Hypothalamus (tissue), 51 donors: ENCODE measurements at regions not wholly inside any gene's neighbourhood (a gene's known extent, or its start where the extent isn't known, plus 50 kb on each side); places are given as distances from the start of the nearest gene placed in this dataset.
"Not testable (repeated sequence)": the region's sequence is repeated elsewhere in the genome, so short reads cannot be mapped to it uniquely, and the experiment has no call there.

Source experiments
- DNase-seq, 51 donors: peaks; one replicate each; lab custom pipeline; 2025; lab: John Stamatoyannopoulos, UW

- no peak for DNase-seq
Observed at GRCh38 chr5:21087766-21088165, 1099.8 kb upstream of the CDH18 start.

DNA sequence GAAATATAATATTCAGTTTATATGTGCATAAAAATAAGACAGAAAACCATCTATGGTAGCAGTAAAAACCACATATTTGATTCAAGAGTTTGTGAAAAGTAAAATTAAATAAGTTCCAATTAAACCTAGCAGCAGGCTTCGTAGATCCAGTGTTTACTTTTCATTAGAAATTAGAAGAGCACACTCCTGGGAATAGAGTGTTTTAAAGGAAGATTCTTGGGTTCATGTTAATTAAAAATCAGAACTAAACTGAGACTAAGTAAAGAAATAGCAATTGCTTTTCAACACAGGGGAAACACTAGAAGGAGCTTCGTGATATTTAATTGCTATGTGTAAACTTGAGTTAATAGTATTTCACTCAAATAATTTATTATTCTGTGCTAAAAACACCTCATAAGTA is 1097.8 kb upstream of the CDH18 start:
- no peak for DNase-seq

GRCh38 chr5:21071986-21072385 is 1084.0 kb upstream of the CDH18 start:
- no peak for DNase-seq

GRCh38 chr5:21071421-21071820 is 1083.4 kb upstream of the CDH18 start:
- no peak for DNase-seq

DNA sequence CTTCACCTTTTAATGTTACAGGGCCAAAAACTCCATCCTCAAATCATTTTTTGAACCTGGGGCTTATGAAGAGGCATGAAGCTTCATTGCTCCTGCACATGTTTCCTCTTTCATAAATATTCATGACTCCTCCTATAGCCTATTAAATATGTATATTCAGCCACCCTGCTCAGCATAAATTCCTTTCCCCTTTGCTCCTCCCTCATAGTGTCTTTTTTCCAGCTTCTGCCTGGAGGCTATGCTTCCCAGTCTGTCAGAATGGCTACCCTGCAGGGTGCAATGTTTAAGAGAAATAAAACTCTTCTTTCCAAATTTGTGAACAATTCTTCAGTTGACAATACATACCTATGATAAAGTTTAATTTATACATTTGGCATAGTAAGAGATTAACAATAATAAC is 1082.9 kb upstream of the CDH18 start:
- no peak for DNase-seq

DNA sequence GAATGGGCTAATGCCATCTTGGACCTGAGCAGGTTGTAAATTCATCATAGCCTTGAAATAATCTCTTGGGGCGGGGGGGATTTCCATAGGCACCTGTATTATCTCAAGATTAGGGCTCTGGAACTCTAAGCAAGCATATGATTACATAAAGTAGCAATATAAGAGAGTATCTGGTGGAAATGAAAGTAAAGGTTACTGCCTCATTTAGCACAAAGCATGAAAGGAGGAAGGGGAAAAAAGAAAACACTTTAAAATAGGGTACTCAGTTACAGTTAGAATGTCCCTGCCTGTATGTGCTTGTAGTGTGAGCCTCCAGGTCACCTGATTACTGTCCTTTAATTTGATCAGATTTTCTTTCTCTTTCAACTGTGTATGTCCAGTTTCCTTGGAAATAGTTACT is 1079.7 kb upstream of the CDH18 start:
- no peak for DNase-seq

DNA sequence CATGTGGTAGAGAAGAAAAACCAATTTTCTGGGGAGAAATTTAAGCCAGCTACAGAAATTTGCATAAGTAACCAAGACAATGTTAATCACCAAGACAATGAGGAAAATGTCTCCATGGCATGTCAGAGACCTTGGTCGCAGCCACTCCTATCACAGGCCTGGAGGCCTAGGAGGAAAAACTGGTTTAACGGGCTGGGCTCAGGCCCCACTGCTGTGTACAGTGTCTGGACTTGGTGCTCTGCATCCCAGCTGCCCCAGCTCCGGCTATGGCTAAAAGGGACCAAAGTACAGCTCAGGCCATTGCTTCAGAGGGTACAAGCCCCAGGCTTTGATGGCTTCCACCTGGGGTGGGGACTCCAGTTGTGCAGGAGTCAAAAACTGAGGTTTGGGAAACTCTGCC is 1075.1 kb upstream of the CDH18 start:
- DNase-seq = no peak

GRCh38 chr5:21058289-21058688 is 1070.3 kb upstream of the CDH18 start:
- DNase-seq = no peak

DNA sequence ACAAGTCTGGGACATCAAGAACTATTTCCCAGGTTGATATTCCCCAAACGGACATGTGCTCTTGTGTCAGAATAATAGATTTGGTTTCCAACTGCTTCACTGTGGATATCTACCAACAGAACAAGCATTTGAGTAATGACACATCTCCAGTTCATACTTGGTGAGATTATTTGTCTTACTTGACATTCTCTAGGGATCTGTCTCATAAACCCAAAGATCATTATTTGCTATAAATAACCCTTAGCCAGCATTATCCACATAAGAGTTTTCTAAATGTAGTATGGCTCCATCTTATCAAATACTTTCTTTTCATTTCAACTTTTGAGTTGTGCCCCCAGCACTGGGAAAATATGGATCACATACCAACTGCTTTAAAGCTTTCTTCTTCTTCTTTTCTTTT is 1063.9 kb upstream of the CDH18 start:
- no peak for DNase-seq

- DNase-seq = no peak
Observed at GRCh38 chr5:21049901-21050300, 1061.9 kb upstream of the CDH18 start.

DNA sequence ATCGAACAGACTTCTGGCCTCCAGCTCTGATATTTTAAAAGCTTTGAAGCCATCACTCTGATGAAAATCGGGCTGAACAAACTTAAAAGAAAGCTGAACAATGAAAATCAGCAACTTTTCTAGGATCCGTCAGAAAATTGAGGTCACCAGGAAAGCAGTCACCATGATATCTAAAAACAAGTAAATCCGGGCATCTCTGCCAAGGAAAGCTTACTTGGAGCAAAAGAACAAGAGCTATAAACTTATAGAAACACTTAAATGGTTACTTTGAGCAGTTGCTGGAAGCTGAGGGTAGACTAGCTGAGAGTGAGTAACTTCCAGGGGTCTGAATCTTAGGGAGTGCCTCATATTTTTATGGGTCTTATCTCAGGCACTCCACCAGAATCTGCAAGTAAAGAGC is 1043.0 kb upstream of the CDH18 start:
- DNase-seq = no peak

DNA sequence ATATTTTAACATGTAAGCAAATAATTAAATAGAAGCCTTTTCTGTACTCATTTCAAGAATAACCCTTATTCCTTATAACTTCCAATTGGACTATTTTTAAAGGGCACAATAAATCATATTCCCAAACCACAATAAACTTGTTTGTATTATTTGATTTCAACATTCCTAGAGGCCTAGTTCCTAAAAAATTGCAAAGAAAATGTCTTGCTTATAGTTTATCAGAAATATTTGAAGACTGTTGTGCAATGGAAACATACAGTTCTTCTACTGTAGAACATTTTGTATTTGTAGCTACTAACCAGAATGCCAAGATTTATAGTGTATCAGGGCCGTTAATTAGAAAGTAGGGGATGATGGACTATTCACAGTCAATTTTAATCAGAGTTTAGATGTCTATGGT is 1037.0 kb upstream of the CDH18 start:
- no peak for DNase-seq

DNA sequence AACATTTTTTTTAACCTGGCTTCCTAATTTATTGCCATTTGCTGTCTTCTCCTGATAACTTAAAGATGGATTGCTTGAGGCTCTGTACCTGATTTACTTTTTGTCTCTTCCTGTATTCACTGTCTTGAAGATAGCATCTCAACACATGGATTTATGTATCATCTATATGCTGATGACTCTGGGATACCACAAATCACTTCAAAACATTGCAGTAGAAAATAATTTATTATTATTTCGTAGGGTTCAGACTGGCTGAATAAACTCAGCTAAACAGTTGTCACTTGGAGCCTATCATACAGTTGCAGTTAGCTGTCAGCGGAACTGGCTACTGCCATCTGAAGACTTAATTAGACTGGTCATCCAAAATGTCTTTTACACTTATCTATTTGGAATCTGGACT is 1025.2 kb upstream of the CDH18 start:
- DNase-seq = no peak

DNA sequence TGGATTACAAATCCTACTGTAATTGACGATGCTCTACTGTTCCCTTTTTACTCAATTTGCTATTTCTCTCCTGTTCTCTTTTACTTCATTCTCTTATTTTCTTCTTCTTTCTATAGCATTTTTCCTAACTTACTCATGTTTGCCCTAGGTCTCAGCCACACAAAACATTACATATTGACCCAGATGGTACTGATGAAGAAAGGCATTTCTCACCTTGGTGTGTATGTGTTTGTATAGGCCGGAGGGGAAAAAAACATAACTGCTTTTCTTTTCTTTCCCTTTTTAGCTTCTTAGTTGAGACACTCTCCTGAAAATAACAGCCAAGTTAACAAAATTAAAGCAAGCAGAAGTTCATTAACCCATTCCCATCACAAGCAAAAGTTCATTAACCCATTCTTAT is 1019.8 kb upstream of the CDH18 start:
- DNase-seq = no peak

DNA sequence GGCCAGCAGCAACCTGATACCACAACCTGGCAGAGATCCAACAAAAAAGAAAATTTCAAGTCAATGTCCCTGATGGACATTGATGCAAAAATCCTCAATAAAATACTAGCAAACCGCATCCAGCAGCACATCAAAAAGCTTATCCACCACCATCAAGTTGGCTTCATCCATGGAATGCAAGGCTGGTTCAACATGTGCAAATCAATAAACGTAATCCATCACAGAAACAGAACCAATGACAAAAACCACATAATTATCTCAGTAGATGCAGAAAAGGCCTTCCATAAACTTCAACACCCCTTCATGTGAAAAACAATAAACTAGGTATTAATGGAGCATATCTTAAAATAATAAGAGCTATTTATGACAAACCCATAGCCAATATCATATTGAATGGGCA is 1000.9 kb upstream of the CDH18 start:
- not testable (repeated sequence) for DNase-seq

GRCh38 chr5:20985754-20986153 is 997.8 kb upstream of the CDH18 start:
- DNase-seq = no peak

GRCh38 chr5:20974426-20974825 is 986.4 kb upstream of the CDH18 start:
- DNase-seq = no peak

DNA sequence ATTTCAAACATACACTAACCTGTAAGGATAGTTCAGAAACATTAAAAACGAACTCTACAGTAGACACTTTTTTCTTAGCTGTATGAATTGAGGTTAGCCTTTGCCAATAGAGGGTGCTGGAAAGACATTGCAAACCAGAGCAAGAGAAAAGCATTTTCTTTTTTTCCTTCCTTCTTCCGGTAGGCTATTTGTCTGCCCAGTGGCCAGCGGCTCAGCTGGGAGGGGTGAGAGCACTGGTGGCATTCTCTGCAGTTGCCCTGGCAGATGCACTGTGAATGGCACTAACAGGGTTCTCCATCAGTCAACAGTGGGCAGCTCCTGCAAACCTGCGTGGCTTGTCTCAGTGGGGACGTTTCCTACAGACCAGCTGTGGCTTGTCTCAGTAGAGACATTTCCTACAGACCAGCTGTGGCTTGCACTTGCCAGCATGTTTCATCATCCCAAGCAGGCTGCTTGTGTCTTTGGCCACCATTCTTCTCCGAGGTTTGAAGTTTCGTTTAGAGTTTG is 984.5 kb upstream of the CDH18 start:
- peak in 38 of 51 donors; percentile 0 to 53 (median 12) for DNase-seq

GRCh38 chr5:20959347-20959746 is 971.3 kb upstream of the CDH18 start:
- DNase-seq = no peak

GRCh38 chr5:20958641-20959040 is 970.6 kb upstream of the CDH18 start:
- no peak for DNase-seq

GRCh38 chr5:20956134-20956533 is 968.1 kb upstream of the CDH18 start:
- no peak for DNase-seq

DNA sequence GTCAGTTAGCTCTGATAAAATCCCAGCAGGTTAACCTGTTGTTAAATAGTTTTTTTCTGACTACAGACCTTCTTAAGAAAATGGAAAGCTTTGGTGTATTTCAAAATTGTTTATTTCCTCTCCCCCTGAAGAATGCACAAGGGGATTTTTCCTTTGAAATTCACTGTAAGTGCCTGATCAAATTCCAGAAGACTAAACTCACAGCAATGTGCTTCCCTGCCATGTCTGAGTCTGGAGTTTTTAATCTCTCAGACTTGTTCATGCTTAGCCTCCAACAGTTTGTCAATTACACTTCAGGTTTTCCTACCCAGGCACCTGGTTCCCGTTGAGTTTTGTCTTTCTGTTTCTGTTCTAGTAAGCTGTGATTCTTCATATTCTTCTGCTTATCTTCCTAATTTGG is 961.6 kb upstream of the CDH18 start:
- DNase-seq = no peak

- not testable (repeated sequence) for DNase-seq
Observed at GRCh38 chr5:20943183-20943971, 955.4 kb upstream of the CDH18 start.
